Activated CD8-positive, alpha-beta T cell treated with anti-CD3 and anti-CD28 coated beads, Interleukin-2, amount 10 ng/mL, durations not matched to agents 7 days and 5 days (primary cell): ENCODE measurements at regions not wholly inside any gene's neighbourhood (a gene's known extent, or its start where the extent isn't known, plus 50 kb on each side); places are given as distances from the start of the nearest gene placed in this dataset.

Experiments used
- ATAC-seq: fragments of 150-1000 bp; cut with Tn5 transposase; one replicate; pipeline ENCODE4 v1.10.0; 2021; ENCODE audit warnings: moderate library complexity
- CTCF ChIA-PET: fragments of 350-600 bp; sonication (Branson Sonifier 250); formaldehyde crosslinking; loops from one replicate; lab custom pipeline; 2021; ENCODE audit warnings: antibody characterized with exemption; lab: Charles Lee
- POLR2A ChIA-PET: fragments of 350-600 bp; sonication (Branson Sonifier 250); formaldehyde crosslinking; loops from one replicate; lab custom pipeline; 2021; ENCODE audit warnings: antibody characterized with exemption; lab: Charles Lee
- DNase-seq: peaks from one replicate; pipeline ENCODE4 v3.0.0-alpha.2; 2020
- H3K27ac Mint-ChIP-seq: one replicate; pipeline ENCODE4 v1.8.0; 2021; ENCODE audit warnings: mild to moderate bottlenecking, mixed read lengths
- H3K27me3 Mint-ChIP-seq: one replicate; pipeline ENCODE4 v1.8.0; 2021; ENCODE audit warnings: low read depth, mixed read lengths
- H3K36me3 Mint-ChIP-seq: one replicate; pipeline ENCODE4 v1.8.0; 2021; ENCODE audit warnings: low read depth, mixed read lengths
- H3K4me1 Mint-ChIP-seq: one replicate; pipeline ENCODE4 v1.8.0; 2021; ENCODE audit warnings: low read depth, mixed read lengths
- H3K4me3 Mint-ChIP-seq: one replicate; pipeline ENCODE4 v1.8.0; 2021; ENCODE audit warnings: mild to moderate bottlenecking, mixed read lengths
- H3K9me3 Mint-ChIP-seq: one replicate; pipeline ENCODE4 v1.8.0; 2022; ENCODE audit warnings: mixed read lengths; ENCODE audit not compliant: insufficient read depth

DNA sequence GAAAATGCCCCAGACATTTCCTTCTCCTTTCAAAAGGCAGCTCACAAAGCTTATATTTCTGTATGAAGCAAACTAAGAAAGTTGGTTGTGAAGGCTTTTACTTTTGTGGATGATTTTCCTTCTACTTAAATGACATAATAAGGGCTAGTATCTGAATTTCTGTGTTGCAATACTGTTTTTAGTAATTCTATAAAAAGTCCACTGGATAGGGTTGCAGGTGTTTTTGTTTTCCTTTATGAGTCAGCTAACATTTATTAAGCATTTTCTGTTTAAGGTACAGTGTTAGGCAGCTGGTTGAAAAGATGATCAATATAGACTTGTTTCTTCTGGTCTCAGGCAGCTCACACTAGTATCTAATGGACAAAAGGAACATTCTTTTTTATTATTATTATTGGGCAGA lies 722.2 kb downstream of the RWDD3 start:
- H3K36me3 Mint-ChIP-seq, result no peaks in the 10 kb centered on the region
- DNase-seq, result no peak
- peaks cover 5% of the 10 kb centered on the region for H3K4me1 Mint-ChIP-seq
- no peak overlapping the region for H3K4me3 Mint-ChIP-seq
- H3K27ac Mint-ChIP-seq, result no peak overlapping the region
- no peaks in the 10 kb centered on the region for H3K27me3 Mint-ChIP-seq
- CTCF ChIA-PET, result no interaction called here
- POLR2A ChIA-PET, result no interaction called here
- H3K9me3 Mint-ChIP-seq, result peaks cover 3% of the 10 kb centered on the region
- no peak for ATAC-seq

DNA sequence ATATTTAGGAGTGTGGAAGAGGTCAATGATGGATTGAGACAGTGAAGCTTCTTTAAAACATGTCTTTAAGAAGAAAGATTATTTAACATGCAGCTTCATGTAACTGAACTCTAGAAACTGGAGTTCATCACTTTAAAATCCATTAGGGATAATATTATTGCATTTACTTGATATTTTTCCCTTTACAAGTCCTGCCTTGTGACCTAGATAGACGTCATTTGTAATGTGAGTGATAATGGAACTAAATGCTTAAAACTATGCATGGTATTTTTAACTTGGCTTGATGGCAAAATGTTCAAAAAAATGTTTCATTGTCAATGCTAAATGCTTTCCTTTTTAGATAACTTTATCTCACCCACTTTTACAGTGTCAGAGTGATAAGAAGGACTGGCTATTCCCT lies 723.7 kb downstream of the RWDD3 start:
- POLR2A ChIA-PET, result no interaction called here
- no peaks in the 10 kb centered on the region for H3K27me3 Mint-ChIP-seq
- no peaks in the 10 kb centered on the region for H3K4me1 Mint-ChIP-seq
- H3K9me3 Mint-ChIP-seq, result peaks cover 14% of the 10 kb centered on the region
- H3K4me3 Mint-ChIP-seq, result no peak overlapping the region
- ATAC-seq, result no peak
- H3K36me3 Mint-ChIP-seq, result no peaks in the 10 kb centered on the region
- no peak overlapping the region for H3K27ac Mint-ChIP-seq
- CTCF ChIA-PET, result no interaction called here
- DNase-seq, result no peak

DNA sequence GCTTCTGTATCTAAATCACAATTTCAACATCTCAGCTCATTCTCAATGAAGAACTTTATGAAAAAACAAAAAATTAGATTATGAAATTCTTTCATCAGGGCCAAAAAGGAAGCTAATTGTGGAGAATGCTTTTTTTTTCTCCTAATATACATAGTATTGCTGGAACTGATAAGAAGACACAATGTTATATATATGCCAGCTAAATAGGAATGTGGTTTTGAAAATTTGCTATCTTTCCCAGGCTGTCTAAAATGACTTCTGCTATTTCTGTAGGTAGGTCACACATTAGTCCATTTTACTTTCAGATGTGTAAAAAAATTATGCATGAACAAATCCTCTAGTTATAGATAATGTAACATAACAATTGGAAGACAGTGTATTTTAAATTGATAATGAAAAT lies 732.9 kb downstream of the RWDD3 start:
- CTCF ChIA-PET, result no interaction called here
- no peaks in the 10 kb centered on the region for H3K36me3 Mint-ChIP-seq
- no peak overlapping the region for H3K27ac Mint-ChIP-seq
- POLR2A ChIA-PET, result no interaction called here
- no peak overlapping the region for H3K4me3 Mint-ChIP-seq
- ATAC-seq (no peak), DNase-seq (no peak)
- H3K9me3 Mint-ChIP-seq, result peaks cover 20% of the 10 kb centered on the region
- H3K4me1 Mint-ChIP-seq, result no peaks in the 10 kb centered on the region
- no peaks in the 10 kb centered on the region for H3K27me3 Mint-ChIP-seq

DNA sequence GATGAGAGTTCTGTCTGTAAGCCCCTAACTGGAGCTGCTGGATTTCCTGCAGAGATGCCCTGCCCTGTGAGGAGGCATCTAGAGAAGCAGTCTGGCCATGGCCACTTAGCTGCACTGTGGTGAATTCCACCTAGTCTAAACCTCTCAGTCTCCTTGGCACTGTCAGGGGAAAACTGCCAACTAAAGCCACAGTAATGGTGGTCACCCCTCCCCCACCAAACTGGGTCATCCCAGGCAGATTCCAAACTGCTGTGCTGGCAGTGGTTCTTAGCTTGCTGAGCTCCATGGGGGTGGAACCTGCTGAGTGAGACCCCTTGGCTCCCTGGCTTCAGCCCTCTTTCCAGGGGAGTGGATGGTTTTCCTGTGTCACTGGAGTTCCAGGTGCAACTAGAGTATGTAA lies 740.6 kb downstream of the RWDD3 start:
- POLR2A ChIA-PET, result no interaction called here
- no peak for ATAC-seq
- H3K36me3 Mint-ChIP-seq, result no peaks in the 10 kb centered on the region
- H3K27ac Mint-ChIP-seq, result no peak overlapping the region
- H3K4me3 Mint-ChIP-seq, result no peak overlapping the region
- CTCF ChIA-PET, result no interaction called here
- DNase-seq, result no peak
- no peaks in the 10 kb centered on the region for H3K27me3 Mint-ChIP-seq
- no peaks in the 10 kb centered on the region for H3K9me3 Mint-ChIP-seq
- no peaks in the 10 kb centered on the region for H3K4me1 Mint-ChIP-seq

DNA sequence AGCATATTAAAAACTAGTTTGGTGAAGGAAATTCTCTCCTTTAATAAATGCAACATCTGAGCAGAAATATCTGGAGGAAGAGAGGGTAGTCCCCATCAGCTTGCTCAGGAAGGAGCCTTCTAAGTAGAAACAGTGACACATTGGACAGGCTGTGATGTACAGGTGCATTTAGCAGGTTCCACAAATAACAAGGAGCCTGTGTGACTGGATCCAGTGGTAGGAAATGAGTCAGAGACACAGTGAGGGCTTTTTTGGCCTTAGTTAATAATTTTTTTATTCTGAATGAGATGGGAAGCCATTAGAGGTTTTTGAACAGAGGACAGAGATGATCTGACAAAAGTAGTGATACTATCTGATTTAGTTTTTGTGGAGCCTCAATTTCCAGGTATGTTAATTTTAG lies 738.9 kb upstream of the PTBP2 start:
- ChIA-PET POLR2A (no interaction called here), CTCF (no interaction called here)
- no peaks in the 10 kb centered on the region for H3K4me1 Mint-ChIP-seq
- H3K36me3 Mint-ChIP-seq, result no peaks in the 10 kb centered on the region
- H3K27me3 Mint-ChIP-seq, result no peaks in the 10 kb centered on the region
- no peaks in the 10 kb centered on the region for H3K9me3 Mint-ChIP-seq
- DNase-seq (no peak), ATAC-seq (no peak)
- no peak overlapping the region for H3K27ac Mint-ChIP-seq
- H3K4me3 Mint-ChIP-seq, result no peak overlapping the region

DNA sequence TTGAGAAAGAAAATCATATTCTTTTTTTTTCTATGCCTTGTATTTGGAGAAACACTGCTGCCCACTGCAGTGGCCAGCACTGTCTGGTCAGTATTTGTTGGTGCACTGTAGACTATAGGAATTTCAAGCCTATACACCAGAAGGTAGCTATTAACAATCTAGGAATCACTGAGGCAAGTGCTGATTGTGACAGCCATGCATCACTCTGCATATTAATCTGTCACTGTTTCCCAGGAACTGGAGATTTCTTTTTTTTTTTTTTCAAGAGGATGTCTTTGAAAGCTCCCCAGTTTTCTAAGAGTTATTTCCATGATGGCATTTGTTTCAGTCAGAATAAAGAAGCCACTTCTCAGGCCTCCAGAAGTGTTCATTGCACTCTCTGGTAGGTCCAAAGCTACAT lies 737.8 kb upstream of the PTBP2 start:
- no peaks in the 10 kb centered on the region for H3K27me3 Mint-ChIP-seq
- H3K4me1 Mint-ChIP-seq, result no peaks in the 10 kb centered on the region
- H3K27ac Mint-ChIP-seq, result no peak overlapping the region
- ATAC-seq (no peak), DNase-seq (no peak)
- no peaks in the 10 kb centered on the region for H3K36me3 Mint-ChIP-seq
- CTCF ChIA-PET, result no interaction called here
- no peak overlapping the region for H3K4me3 Mint-ChIP-seq
- POLR2A ChIA-PET, result no interaction called here
- no peaks in the 10 kb centered on the region for H3K9me3 Mint-ChIP-seq

DNA sequence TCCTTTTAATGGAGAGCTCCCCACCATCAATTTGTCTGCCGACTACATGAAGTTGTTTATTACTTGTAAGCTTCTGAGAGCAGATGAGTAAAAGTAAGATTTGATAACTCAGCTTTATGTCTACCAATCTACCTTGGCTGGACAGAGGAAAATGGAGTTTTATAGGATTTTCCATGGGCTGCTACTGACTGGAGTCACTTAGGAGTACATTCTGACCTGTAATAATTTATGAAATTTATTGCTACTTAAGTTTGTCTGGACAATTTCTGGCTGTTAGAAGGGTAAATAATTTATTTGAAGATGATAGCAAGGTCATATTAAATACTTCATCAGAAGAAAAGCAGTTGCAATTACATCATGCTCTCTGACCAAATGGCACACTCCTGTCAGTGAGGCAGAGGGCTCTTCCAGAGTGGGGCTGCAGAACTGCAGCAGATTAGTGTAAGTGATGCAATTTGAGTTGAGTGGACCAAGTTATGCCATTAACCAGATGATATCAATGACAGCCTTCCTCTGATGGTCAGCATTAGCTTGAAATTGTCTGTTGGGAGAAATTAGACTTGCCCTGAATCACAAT lies 736.7 kb upstream of the PTBP2 start:
- Mint-ChIP-seq H3K9me3 (peaks cover 6% of the 10 kb centered on the region), H3K36me3 (no peaks in the 10 kb centered on the region), H3K27me3 (no peaks in the 10 kb centered on the region), H3K4me3 (no peak overlapping the region), H3K27ac (no peak overlapping the region), H3K4me1 (no peaks in the 10 kb centered on the region)
- POLR2A ChIA-PET, result no interaction called here
- no peak for ATAC-seq
- CTCF ChIA-PET, result no interaction called here
- no peak for DNase-seq

DNA sequence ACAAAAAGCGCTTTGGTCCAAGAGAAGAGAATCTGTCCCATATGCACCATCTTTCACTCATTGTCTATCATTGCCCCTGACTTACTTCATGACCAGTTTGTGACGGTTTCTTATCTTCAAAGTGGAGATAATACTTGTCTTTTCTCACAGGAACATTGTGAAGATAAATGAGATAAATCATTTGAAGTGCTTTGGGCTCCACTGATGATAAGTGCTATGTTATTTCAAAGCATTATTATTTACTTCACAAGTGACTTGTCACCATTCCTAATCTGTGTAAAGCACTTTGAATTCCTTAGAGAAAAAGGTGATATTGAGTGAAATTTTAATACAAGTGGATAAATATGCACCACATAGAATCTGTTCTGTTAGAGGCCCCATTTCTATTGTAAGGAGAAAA lies 731.6 kb upstream of the PTBP2 start:
- no peaks in the 10 kb centered on the region for H3K36me3 Mint-ChIP-seq
- POLR2A ChIA-PET, result no interaction called here
- H3K4me3 Mint-ChIP-seq, result no peak overlapping the region
- CTCF ChIA-PET, result no interaction called here
- no peaks in the 10 kb centered on the region for H3K4me1 Mint-ChIP-seq
- H3K27ac Mint-ChIP-seq, result no peak overlapping the region
- H3K9me3 Mint-ChIP-seq, result peaks cover 6% of the 10 kb centered on the region
- ATAC-seq (no peak), DNase-seq (no peak)
- H3K27me3 Mint-ChIP-seq, result no peaks in the 10 kb centered on the region

DNA sequence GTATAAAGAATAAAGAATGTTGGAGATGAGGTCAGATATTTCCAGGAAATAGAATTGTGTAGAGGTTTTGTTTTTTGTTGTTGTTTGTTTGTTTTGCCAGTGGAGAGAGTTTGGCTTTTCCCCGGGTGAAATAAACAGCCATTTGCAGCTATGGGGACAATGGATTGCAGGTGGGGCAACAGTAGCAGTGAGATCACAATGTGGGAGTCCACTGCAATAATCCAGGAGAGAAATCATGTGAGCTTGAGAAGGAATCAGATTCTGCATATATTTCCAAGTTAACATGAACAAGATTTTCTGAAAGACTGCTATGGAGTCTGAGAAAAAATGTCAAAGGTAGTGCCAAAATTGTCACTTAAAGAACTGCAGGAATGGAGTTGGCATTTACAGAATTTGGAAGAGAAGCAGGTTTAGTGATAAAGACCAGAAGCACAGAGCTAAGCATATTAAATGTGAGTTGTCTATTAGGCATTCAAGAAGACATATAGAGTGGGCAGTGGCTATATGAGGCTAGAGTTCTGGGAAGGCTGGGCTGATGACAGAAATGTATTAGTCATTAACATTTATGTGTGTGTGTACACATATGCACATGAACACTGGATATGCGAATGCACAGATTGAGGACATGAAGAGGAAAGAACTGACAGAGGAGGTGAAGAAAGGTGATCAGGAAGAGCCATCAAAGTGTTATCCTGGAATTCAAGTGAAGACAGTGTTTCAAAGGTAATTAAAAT lies 729.6 kb upstream of the PTBP2 start:
- CTCF ChIA-PET, result no interaction called here
- POLR2A ChIA-PET, result no interaction called here
- ATAC-seq (no peak), DNase-seq (no peak)
- Mint-ChIP-seq H3K9me3 (peaks cover 6% of the 10 kb centered on the region), H3K27me3 (no peaks in the 10 kb centered on the region), H3K27ac (no peak overlapping the region), H3K36me3 (no peaks in the 10 kb centered on the region), H3K4me1 (no peaks in the 10 kb centered on the region), H3K4me3 (no peak overlapping the region)

DNA sequence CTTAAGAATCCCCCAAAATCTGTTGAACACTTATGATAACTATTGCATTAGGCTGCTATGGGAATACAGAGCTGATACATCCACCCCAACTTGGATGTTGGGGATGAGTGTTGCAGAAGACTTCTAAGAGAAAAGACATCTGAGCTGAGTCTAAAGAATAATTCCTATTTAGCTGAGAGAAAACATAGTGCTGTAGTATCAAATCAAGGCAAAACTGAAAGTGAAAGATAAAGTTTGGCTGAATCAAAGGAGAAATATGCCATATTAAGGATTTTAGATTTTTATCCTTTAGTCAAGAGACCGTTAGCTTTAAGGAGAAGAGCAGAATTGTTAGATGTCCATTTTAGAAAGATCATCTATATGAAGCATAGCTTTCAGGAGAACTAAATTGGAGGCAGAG lies 726.9 kb upstream of the PTBP2 start:
- DNase-seq (no peak), ATAC-seq (no peak)
- CTCF ChIA-PET, result no interaction called here
- POLR2A ChIA-PET, result no interaction called here
- Mint-ChIP-seq H3K36me3 (no peaks in the 10 kb centered on the region), H3K9me3 (peaks cover 8% of the 10 kb centered on the region), H3K27me3 (no peaks in the 10 kb centered on the region), H3K4me1 (no peaks in the 10 kb centered on the region), H3K27ac (no peak overlapping the region), H3K4me3 (no peak overlapping the region)

DNA sequence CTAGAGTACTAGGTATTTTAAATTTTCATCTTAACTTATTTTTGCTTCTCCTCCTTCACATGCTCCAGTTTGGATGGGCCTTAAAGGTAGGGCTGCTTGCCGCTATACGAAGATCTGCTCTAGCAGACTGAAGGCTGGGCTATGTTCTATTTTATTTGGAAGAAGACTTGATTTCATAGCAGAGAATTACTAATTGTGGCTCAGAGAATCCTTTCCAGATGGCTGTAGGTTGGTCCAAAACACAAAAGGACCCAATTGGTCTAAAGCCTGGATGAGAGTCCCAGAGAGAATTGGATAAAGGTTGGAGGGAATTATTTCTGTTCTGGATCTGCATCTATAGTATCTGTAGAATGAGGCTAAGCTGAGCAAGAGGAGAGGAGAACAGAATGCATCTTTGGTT lies 719.4 kb upstream of the PTBP2 start:
- ATAC-seq, result no peak
- H3K4me1 Mint-ChIP-seq, result no peaks in the 10 kb centered on the region
- ChIA-PET CTCF (no interaction called here), POLR2A (no interaction called here)
- H3K27ac Mint-ChIP-seq, result no peak overlapping the region
- H3K4me3 Mint-ChIP-seq, result no peak overlapping the region
- H3K9me3 Mint-ChIP-seq, result peaks cover 6% of the 10 kb centered on the region
- no peak for DNase-seq
- no peaks in the 10 kb centered on the region for H3K36me3 Mint-ChIP-seq
- no peaks in the 10 kb centered on the region for H3K27me3 Mint-ChIP-seq

DNA sequence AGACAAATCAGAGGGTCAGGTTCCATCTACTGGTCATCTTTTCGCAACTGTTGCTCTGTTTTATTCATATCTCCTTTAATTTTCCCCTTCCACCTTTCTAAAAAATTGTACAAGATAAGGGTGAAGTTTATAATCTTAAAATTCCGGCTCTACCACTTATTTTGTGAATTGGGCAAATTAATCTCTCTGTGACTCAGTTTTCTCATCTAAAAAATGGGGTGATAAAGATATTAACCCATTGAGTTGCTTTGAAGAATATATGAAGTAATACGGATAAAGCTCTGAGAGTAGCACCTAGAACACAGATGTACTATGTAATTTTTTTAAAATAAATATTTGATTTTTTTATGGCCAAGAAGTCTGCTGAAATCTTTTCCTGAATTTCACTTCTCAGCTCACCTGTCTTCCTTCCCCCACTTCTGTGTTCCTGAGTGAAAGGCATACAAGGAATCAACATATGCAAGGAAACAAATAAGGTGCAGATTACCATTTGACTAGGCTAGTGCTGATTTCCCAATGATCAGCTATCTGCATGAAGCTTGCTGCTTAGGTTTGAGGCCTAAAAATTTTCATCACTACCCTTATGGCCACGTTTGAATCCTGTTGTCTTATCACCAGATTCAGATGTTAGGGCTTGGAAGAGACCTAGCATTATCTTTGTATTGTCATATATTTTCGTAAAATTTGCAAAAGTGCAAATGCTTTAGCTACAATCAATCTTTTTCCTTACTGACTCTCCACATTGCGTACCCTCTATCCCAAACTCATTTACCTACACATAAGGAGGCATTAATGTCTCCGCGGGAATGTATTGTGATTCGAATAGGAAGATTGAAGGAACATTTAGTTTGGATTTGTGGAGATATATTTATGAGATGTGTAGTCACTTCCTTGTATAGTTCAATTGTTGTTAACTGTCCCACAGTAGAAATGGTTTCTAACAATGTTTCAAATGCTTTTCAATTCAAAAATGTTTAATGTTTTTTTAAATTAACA lies 718.3 kb upstream of the PTBP2 start:
- ChIA-PET CTCF (no interaction called here), POLR2A (no interaction called here)
- H3K36me3 Mint-ChIP-seq, result no peaks in the 10 kb centered on the region

More for the DNA sequence above, 718.3 kb upstream of the PTBP2 start:
- H3K27ac Mint-ChIP-seq, result no peak overlapping the region
- no peak overlapping the region for H3K4me3 Mint-ChIP-seq
- ATAC-seq (no peak), DNase-seq (no peak)
- no peaks in the 10 kb centered on the region for H3K27me3 Mint-ChIP-seq
- peaks cover 4% of the 10 kb centered on the region for H3K9me3 Mint-ChIP-seq
- H3K4me1 Mint-ChIP-seq, result no peaks in the 10 kb centered on the region
